Endothelial cell of umbilical vein (primary cell): ENCODE measurements at regions not wholly inside any gene's neighbourhood (a gene's known extent, or its start where the extent isn't known, plus 50 kb on each side); places are given as distances from the start of the nearest gene placed in this dataset.

Experiments
- BruUV-seq: library from RNA; stranded (reverse); fragments of 400-500 nt; replicated peaks from 2 replicates; lab custom pipeline; 2021; lab: Mats Ljungman, UMichigan
- CTCF ChIA-PET: fragments of 300-600, 350-600 bp; sonication (Branson Sonifier 250); formaldehyde crosslinking; loops from one replicate; lab custom pipeline; 2021; ENCODE audit warnings: antibody characterized with exemption, inconsistent platforms; lab: Charles Lee
- POLR2A ChIA-PET: fragments of 300-600, 350-600 bp; sonication (Branson Sonifier 250); formaldehyde crosslinking; loops from one replicate; lab custom pipeline; 2021; ENCODE audit warnings: antibody characterized with exemption, inconsistent platforms; lab: Charles Lee
- DNase-seq: peaks from one replicate; pipeline ENCODE4 v3.0.0-alpha.2; 2011; ENCODE audit warnings: low read depth, low spot score
- FAIRE-seq: peaks from 2 replicates; lab custom pipeline; 2011; peaks lifted over from hg19 to GRCh38; lab: Jason Lieb, UNC
- H2AFZ ChIP-seq: 2 replicates; pipeline ENCODE4 v1.6.0; 2012; ENCODE audit warnings: low read depth, low read length, control low read depth, inconsistent platforms
- H3K27ac ChIP-seq: 2 replicates; pipeline ENCODE4 v1.5.1; 2011; ENCODE audit warnings: low read depth, mild to moderate bottlenecking, control low read depth, low read length, moderate library complexity; ENCODE audit not compliant: insufficient read depth
- H3K27me3 ChIP-seq, 2 experiments: 2 replicates each; pipeline versions ENCODE4 v1.6.0 to v1.6.1; 2011; ENCODE audit warnings: low read length in 2 of 2, mixed read lengths in 1 of 2; ENCODE audit not compliant: control insufficient read depth in 2 of 2, insufficient read depth in 2 of 2
- H3K36me3 ChIP-seq, 2 experiments: 2 replicates in 1 of 2; 3 replicates in 1 of 2; pipeline ENCODE4 v1.5.1; 2011; ENCODE audit warnings: low read length in 2 of 2, mild to moderate bottlenecking in 1 of 2, moderate library complexity in 1 of 2; ENCODE audit not compliant: control insufficient read depth in 2 of 2, insufficient read depth in 2 of 2; ENCODE audit errors: extremely low read depth in 1 of 2
- H3K4me1 ChIP-seq: 3 replicates; pipeline ENCODE4 v1.5.1; 2011; ENCODE audit warnings: mild to moderate bottlenecking, low read length; ENCODE audit not compliant: control insufficient read depth, insufficient read depth; ENCODE audit errors: extremely low read depth
- H3K4me2 ChIP-seq: 2 replicates; pipeline ENCODE4 v1.6.1; 2011; ENCODE audit warnings: low read length, control low read depth, mixed read lengths; ENCODE audit not compliant: insufficient read depth
- H3K4me3 ChIP-seq, 3 experiments: fragments of 200-600 bp in 1 of 3; sonication (generic), shearing (Covaris generic) in 1 of 3; replicated peaks in 1 of 3; 2 replicates each; pipeline ENCODE4 v1.5.1; 2011 to 2016; ENCODE audit warnings: control low read depth in 3 of 3, low read length in 3 of 3, mild to moderate bottlenecking in 2 of 3, inconsistent platforms in 1 of 3, low read depth in 1 of 3, moderate library complexity in 1 of 3; ENCODE audit not compliant: insufficient read depth in 1 of 3
- H3K79me2 ChIP-seq: 2 replicates; pipeline ENCODE4 v1.6.0; 2012; ENCODE audit warnings: low read length, inconsistent platforms; ENCODE audit not compliant: control insufficient read depth, insufficient read depth
- H3K9ac ChIP-seq: replicated peaks from 2 replicates; pipeline ENCODE3; 2011; ENCODE audit warnings: low read length, control low read depth; ENCODE audit not compliant: insufficient read depth; ENCODE audit errors: extremely low read depth
- H3K9me1 ChIP-seq: replicated peaks from 3 replicates; pipeline ENCODE4 v1.6.0; 2011; ENCODE audit warnings: mild to moderate bottlenecking, low read length; ENCODE audit not compliant: control insufficient read depth, insufficient read depth; ENCODE audit errors: extremely low read depth
- H3K9me3 ChIP-seq: replicated peaks from 2 replicates; pipeline ENCODE4 v1.5.1; 2012; ENCODE audit warnings: low read length, inconsistent platforms; ENCODE audit not compliant: control insufficient read depth, insufficient read depth
- H4K20me1 ChIP-seq: replicated peaks from 2 replicates; pipeline ENCODE3; 2011; ENCODE audit warnings: mild to moderate bottlenecking, low read length; ENCODE audit not compliant: control insufficient read depth, insufficient read depth; ENCODE audit errors: extremely low read depth
- EZH2 ChIP-seq: IDR thresholded peaks from 2 replicates; pipeline ENCODE4 v1.6.1; 2012; ENCODE audit warnings: borderline replicate concordance, low read depth, mild to moderate bottlenecking, moderate library complexity, low read length, inconsistent platforms; ENCODE audit not compliant: severe bottlenecking
- FOS ChIP-seq: IDR thresholded peaks from 2 replicates; pipeline ENCODE4 v1.6.1; 2011; ENCODE audit warnings: mild to moderate bottlenecking, low read length, moderate library complexity, borderline replicate concordance; ENCODE audit not compliant: insufficient read depth
- GATA2 ChIP-seq: IDR thresholded peaks from 2 replicates; pipeline ENCODE4 v1.7.0; 2011; ENCODE audit warnings: low read depth, mild to moderate bottlenecking, moderate library complexity, mixed read lengths, low read length; ENCODE audit not compliant: insufficient read length, insufficient read depth
- JUN ChIP-seq: IDR thresholded peaks from 2 replicates; pipeline ENCODE4 v1.6.1; 2011; ENCODE audit warnings: borderline replicate concordance, low read depth; ENCODE audit not compliant: insufficient read length, insufficient read depth
- MYC ChIP-seq: IDR thresholded peaks from one replicate; pipeline ENCODE4 v1.6.1; 2011; ENCODE audit warnings: mild to moderate bottlenecking, low read depth, low read length
- POLR2A ChIP-seq: IDR thresholded peaks from 2 replicates; pipeline ENCODE4 v1.6.1; 2012; ENCODE audit warnings: low read depth, mild to moderate bottlenecking, control low read depth, low read length
- POLR2AphosphoS5 ChIP-seq: IDR thresholded peaks from 2 replicates; pipeline ENCODE4 v1.6.1; 2012; ENCODE audit warnings: low read depth, mild to moderate bottlenecking, control low read depth, low read length, moderate library complexity; ENCODE audit not compliant: insufficient read depth
- dilution Hi-C: fragments of 300-500 bp; cut with MboI; formaldehyde crosslinking; loops from one replicate; pipeline ENCODE4 v1.15.0; 2019; ENCODE audit warnings: low sequenced_read_pairs; ENCODE audit not compliant: extremely low pct_ligation_motif_present
- intact Hi-C: fragments of 100-400 bp; cut with micrococcal nuclease; formaldehyde crosslinking; loops from one replicate; pipeline ENCODE4 v1.10.0; 2022
- TF ChIP-seq, protein P1 (sequence below), 2 donors: IDR thresholded peaks; 1 replicate in 1 of 2; 2 replicates in 1 of 2; pipeline ENCODE4 v1.5.1; 2011; ENCODE audit warnings: low read length in 2 of 2, mild to moderate bottlenecking in 2 of 2, moderate library complexity in 2 of 2, control low read depth in 1 of 2, inconsistent platforms in 1 of 2, low read depth in 1 of 2; ENCODE audit not compliant: insufficient read depth in 1 of 2; ENCODE audit errors: extremely low read depth in 1 of 2
- TF ChIP-seq, protein P2 (sequence below): IDR thresholded peaks from 2 replicates; pipeline ENCODE4 v1.6.1; 2011; ENCODE audit not compliant: insufficient read depth, insufficient read length

- CTCF ChIA-PET, result no interaction called here
- no peaks in the 10 kb centered on the region for H3K9me3 ChIP-seq
- BruUV-seq, result no TSS peak
- H3K9ac ChIP-seq, result no peak overlapping the region
- DNase-seq (no peak), FAIRE-seq (no peak)
- no peak overlapping the region for H3K4me2 ChIP-seq
- H3K27me3 ChIP-seq, result no peaks in the 10 kb centered on the region
- dilution Hi-C loops (no loop called here), intact Hi-C loops (no loop called here)
- TF ChIP-seq POLR2A (no peak), JUN (no peak), FOS (no peak), GATA2 (no peak), POLR2AphosphoS5 (no peak), EZH2 (no peak), MYC (no peak)
- TF ChIP-seq, protein P1, sequence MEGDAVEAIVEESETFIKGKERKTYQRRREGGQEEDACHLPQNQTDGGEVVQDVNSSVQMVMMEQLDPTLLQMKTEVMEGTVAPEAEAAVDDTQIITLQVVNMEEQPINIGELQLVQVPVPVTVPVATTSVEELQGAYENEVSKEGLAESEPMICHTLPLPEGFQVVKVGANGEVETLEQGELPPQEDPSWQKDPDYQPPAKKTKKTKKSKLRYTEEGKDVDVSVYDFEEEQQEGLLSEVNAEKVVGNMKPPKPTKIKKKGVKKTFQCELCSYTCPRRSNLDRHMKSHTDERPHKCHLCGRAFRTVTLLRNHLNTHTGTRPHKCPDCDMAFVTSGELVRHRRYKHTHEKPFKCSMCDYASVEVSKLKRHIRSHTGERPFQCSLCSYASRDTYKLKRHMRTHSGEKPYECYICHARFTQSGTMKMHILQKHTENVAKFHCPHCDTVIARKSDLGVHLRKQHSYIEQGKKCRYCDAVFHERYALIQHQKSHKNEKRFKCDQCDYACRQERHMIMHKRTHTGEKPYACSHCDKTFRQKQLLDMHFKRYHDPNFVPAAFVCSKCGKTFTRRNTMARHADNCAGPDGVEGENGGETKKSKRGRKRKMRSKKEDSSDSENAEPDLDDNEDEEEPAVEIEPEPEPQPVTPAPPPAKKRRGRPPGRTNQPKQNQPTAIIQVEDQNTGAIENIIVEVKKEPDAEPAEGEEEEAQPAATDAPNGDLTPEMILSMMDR (IDR thresholded peaks at IDR 0.05; ENCODE audit: extremely low read depth in 1 of 2, insufficient read depth in 1 of 2, low read depth in 1 of 2, low read length in 2 of 2), result no peak
- TF ChIP-seq, protein P2, sequence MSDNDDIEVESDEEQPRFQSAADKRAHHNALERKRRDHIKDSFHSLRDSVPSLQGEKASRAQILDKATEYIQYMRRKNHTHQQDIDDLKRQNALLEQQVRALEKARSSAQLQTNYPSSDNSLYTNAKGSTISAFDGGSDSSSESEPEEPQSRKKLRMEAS, result no peak
- H3K36me3 ChIP-seq, result no peaks in the 10 kb centered on the region
- no peaks in the 10 kb centered on the region for H4K20me1 ChIP-seq
- H3K79me2 ChIP-seq, result no peaks in the 10 kb centered on the region
- no peak overlapping the region for H2AFZ ChIP-seq
- no peak overlapping the region for H3K4me3 ChIP-seq
- POLR2A ChIA-PET, result no interaction called here
- no peaks in the 10 kb centered on the region for H3K9me1 ChIP-seq
- peaks cover 5% of the 10 kb centered on the region for H3K4me1 ChIP-seq
- H3K27ac ChIP-seq, result no peak overlapping the region
Measured at GRCh38 chr2:144990661-144991060, 470.7 kb upstream of the ZEB2 start.
